ENCODE measurements at regions not wholly inside any gene's neighbourhood (a gene's known extent, or its start where the extent isn't known, plus 50 kb on each side); places are given as distances from the start of the nearest gene placed in this dataset.

DNA sequence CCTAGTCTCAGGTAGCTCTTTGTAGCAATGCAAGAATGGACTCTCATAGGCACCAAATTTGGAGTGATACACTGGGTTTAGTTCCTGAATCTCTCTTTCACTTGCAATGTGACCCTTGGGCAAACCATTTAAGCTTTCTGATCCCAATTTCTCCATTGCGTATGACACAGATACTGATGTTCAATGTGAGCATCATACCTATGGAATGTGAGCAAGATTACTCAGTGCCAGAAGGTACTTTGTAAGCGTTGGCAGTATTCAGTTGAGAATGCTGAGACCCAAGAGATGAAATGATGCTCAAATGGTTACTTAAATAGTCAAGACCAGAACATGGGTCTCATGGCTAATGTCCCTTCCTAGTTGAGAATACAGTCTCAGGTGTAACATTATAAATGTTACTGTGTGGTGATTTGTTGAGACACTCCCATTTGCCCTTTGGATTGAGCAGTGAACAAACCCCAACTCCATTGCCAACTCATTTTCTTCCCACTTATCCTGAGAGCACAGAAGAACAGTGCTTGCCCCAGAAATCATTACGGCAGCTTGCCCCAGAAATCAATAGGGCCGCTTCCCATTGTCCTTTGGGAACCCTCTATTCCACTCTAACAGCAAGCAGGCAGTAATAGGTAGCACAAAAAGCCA is 134.1 kb downstream of the SOX9 start:
- H3K27me3 Mint-ChIP-seq: no peaks in the 10 kb centered on the region
- no peak for DNase-seq (ENCODE audit: low spot score)
- H3K36me3 Mint-ChIP-seq: no peaks in the 10 kb centered on the region
- H3K27ac Mint-ChIP-seq: no peak overlapping the region
- H3K9me3 Mint-ChIP-seq: peaks cover 15% of the 10 kb centered on the region
- H3K4me1 Mint-ChIP-seq (ENCODE audit: low read depth in 2 of 2): no peaks in the 10 kb centered on the region
- no peak overlapping the region for H3K4me3 Mint-ChIP-seq
- no peak for ATAC-seq

DNA sequence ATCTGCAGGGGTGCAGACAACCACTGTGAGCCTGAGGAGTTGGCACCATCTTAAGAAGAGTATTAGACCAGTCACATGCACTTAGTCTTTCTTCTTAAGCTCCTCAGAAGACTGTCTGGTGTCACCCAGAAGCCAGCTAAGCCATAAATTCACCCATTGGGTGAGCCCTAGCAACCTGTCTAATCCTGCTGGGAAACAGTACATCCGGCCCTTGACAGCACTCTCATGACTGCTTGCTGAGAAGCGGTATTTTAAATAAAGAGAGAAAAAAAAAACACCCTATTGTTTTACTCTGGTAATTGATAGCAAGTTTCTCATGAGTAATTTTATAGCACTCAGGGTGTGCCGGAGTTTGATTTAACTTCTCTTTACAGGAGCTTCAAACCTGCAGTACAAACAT is 134.7 kb downstream of the SOX9 start:
- no peaks in the 10 kb centered on the region for H3K36me3 Mint-ChIP-seq
- no peaks in the 10 kb centered on the region for H3K27me3 Mint-ChIP-seq
- H3K4me3 Mint-ChIP-seq: no peak overlapping the region
- no peak for DNase-seq (ENCODE audit: low spot score)
- peaks cover 15% of the 10 kb centered on the region for H3K9me3 Mint-ChIP-seq
- H3K4me1 Mint-ChIP-seq (ENCODE audit: low read depth in 2 of 2): no peaks in the 10 kb centered on the region
- ATAC-seq: no peak
- no peak overlapping the region for H3K27ac Mint-ChIP-seq

DNA sequence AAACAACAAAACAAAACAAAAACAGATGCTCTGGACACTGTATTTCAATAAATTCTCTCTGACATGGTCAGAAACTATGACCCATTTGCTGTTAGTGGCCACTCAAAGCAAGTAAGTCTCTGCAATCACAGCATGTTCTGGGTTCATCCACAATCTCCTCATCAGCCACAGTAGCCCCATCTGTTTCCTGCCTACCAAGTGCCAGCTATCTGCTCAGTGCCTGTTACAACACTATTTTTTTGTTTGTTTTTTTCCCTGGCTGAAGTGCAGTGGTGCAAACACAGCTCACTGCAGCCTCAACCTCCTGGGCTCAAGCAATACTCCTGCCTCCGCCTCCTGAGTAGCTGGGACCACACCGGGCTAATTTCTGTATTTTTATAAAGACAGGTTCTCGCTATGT is 137.9 kb downstream of the SOX9 start:
- DNase-seq (ENCODE audit: low spot score): no peak
- H3K36me3 Mint-ChIP-seq: no peaks in the 10 kb centered on the region
- H3K27me3 Mint-ChIP-seq: no peaks in the 10 kb centered on the region
- no peaks in the 10 kb centered on the region for H3K4me1 Mint-ChIP-seq (ENCODE audit: low read depth in 2 of 2)
- no peak overlapping the region for H3K4me3 Mint-ChIP-seq
- H3K27ac Mint-ChIP-seq: no peak overlapping the region
- ATAC-seq: no peak
- H3K9me3 Mint-ChIP-seq: peaks cover 13% of the 10 kb centered on the region

DNA sequence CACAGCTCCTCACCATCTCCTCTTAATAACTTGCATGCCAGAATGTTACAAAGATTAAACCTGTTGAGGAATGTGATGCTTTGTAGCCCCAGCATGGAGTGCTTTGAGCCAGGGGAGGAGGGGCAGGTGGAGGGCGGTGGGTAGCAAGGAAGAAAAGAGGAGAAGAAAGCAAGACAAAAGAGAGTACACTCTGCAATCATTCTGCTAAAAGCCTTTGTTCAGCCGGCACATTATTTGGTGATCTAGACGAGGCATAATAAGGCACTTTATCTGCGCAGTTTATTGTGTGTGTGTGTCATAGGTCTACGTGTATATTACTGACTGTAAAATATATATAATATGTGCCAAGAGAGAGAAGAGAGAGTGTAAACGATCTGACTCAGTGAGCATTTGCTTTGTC is 139.1 kb downstream of the SOX9 start:
- H3K4me3 Mint-ChIP-seq: no peak overlapping the region
- H3K27me3 Mint-ChIP-seq: no peaks in the 10 kb centered on the region
- DNase-seq (ENCODE audit: low spot score): no peak
- no peaks in the 10 kb centered on the region for H3K4me1 Mint-ChIP-seq (ENCODE audit: low read depth in 2 of 2)
- H3K36me3 Mint-ChIP-seq: no peaks in the 10 kb centered on the region
- ATAC-seq: no peak
- peaks cover 12% of the 10 kb centered on the region for H3K9me3 Mint-ChIP-seq
- H3K27ac Mint-ChIP-seq: no peak overlapping the region

DNA sequence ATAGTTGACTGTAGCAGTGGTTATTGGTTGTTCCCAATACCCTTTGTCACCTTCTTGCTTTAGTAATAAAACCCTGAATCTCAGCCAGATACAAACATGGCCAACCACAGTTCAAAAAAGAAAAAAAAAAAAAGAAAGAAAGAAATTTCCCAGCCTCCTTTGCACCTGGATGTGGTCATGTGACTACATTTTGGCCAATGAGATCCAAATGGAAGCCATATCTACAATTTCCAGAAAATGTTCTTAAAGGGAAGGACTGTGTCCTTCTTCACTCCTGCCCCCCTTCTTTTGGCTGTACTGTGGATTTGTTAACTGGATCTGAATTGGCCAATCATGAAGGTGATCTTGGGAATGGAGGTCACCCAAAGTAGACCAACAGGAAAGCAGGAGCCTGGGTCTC is 141.9 kb downstream of the SOX9 start:
- no peak overlapping the region for H3K27ac Mint-ChIP-seq
- H3K9me3 Mint-ChIP-seq: peaks cover 12% of the 10 kb centered on the region

DNA sequence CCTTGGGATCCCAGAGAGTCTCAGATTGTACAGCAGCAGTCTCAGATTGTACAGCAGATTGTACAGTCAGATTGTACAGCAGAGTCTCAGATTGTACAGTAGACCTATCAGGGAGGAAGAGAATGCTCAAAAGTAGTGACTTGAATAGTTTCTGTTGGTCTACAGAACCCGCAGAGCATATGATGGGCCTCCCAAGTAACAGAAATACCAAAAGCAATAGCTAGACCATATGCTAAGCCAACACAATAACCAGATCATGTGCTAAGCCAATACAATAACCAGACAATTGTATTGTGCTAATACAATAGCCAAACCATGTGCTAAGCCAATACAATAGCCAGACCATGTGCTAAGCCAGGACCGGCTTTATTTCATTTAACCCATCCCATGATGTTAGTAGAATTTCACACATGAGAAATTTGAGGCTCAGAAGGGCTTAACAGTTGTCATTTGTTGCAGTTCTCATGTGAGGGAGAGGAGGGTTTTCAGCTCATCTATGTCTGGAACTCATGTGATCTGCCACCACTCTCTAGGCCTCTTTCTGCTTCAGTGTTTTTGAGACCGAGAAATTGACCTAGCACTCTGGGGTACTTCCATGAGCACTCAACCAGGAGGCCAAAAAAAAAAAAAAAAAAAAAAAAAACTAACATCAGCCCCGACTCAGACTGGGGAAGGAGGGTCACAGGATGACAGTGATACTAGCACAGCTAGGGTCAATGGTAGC is 144.0 kb downstream of the SOX9 start:
- ATAC-seq (no peak), DNase-seq (ENCODE audit: low spot score) (no peak)
- H3K36me3 Mint-ChIP-seq: no peaks in the 10 kb centered on the region
- H3K27me3 Mint-ChIP-seq: no peaks in the 10 kb centered on the region
- no peak overlapping the region for H3K4me3 Mint-ChIP-seq
- peaks cover 18% of the 10 kb centered on the region for H3K9me3 Mint-ChIP-seq
- H3K4me1 Mint-ChIP-seq (ENCODE audit: low read depth in 2 of 2): no peaks in the 10 kb centered on the region
- no peak overlapping the region for H3K27ac Mint-ChIP-seq

More for the DNA sequence above, 141.9 kb downstream of the SOX9 start:
- no peaks in the 10 kb centered on the region for H3K36me3 Mint-ChIP-seq
- no peak overlapping the region for H3K4me3 Mint-ChIP-seq
- no peaks in the 10 kb centered on the region for H3K27me3 Mint-ChIP-seq
- no peak for ATAC-seq
- no peak for DNase-seq (ENCODE audit: low spot score)
- no peaks in the 10 kb centered on the region for H3K4me1 Mint-ChIP-seq (ENCODE audit: low read depth in 2 of 2)

DNA sequence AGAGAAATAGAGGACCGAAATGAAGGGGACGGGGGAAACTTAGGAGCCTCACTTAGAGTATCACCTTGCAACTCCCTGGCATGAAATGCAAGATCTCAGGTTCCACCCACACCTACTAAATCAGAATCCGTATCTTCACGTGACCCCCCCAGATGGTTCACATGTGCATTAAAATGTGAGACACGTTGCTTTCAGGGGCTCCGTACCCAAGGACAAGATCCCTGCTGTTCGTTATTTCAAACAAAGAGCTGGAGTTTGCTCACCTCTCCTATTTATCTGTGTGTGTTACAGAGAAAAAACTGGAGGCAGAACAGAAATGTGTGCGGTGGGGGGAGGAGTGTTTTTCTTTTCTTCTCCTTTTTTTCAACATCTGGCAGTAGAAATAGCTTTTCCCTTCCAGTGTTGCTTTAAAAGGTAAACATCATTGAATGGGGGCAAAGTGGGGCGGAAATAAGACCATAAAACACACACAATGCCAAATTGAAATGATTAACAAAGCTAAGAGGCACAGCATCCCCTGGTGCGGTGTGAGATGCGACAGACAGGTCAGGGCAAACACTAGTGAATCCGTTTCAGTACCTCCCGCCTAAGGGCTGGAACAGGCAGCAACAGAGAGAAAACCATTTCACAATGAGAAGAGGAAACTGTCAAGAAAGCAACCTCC is 145.4 kb downstream of the SOX9 start:
- Mint-ChIP-seq H3K4me1 (ENCODE audit: low read depth in 2 of 2) (no peaks in the 10 kb centered on the region), H3K4me3 (no peak overlapping the region), H3K36me3 (no peaks in the 10 kb centered on the region), H3K27me3 (no peaks in the 10 kb centered on the region), H3K9me3 (peaks cover 18% of the 10 kb centered on the region), H3K27ac (no peak overlapping the region)
- DNase-seq (ENCODE audit: low spot score) (no peak), ATAC-seq (no peak)

DNA sequence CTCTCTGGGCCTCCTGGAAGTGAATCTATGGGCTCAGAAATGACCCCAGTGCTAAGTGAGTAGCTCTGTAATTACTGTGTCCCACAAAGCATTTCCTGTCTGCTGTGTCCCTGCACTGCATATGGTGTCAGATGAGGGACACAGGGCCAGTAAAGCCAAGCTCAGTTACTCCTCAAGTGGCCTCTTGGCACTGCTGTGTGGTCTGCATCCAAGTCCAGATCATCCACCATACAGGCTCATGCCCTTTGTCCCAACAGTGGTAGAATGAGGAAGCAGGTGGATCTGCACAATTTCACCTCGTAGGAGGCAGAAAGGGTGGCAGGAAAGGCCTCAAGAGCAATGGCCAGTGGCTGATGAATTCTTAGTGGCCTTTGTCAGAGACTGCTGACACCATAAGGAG is 146.8 kb downstream of the SOX9 start:
- Mint-ChIP-seq H3K9me3 (peaks cover 18% of the 10 kb centered on the region), H3K27me3 (no peaks in the 10 kb centered on the region), H3K36me3 (no peaks in the 10 kb centered on the region), H3K27ac (no peak overlapping the region), H3K4me1 (ENCODE audit: low read depth in 2 of 2) (no peaks in the 10 kb centered on the region), H3K4me3 (no peak overlapping the region)
- DNase-seq (ENCODE audit: low spot score) (no peak), ATAC-seq (no peak)

DNA sequence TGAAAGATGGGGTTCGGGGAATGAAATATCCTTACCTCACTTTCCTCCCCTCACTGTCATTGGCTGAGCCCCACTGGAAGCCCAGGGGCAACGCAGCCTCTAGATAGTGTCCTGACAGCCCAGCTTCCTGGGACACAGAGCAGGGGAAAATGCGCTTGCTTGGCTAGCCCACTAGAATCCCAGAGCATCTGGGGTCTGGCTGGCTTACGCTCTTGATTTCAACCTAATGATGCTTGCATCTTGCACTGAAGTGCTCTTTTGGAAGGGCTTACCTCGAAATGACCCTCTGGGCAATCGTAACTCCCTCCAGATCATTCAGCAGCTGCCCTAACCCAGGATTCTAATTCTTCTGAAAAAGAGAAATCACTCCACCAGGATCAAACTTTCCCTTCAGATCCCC is 147.6 kb downstream of the SOX9 start:
- H3K9me3 Mint-ChIP-seq: peaks cover 16% of the 10 kb centered on the region
- H3K27ac Mint-ChIP-seq: no peak overlapping the region
- no peaks in the 10 kb centered on the region for H3K4me1 Mint-ChIP-seq (ENCODE audit: low read depth in 2 of 2)
- no peaks in the 10 kb centered on the region for H3K27me3 Mint-ChIP-seq
- no peaks in the 10 kb centered on the region for H3K36me3 Mint-ChIP-seq
- no peak for DNase-seq (ENCODE audit: low spot score)
- ATAC-seq: no peak
- H3K4me3 Mint-ChIP-seq: no peak overlapping the region

DNA sequence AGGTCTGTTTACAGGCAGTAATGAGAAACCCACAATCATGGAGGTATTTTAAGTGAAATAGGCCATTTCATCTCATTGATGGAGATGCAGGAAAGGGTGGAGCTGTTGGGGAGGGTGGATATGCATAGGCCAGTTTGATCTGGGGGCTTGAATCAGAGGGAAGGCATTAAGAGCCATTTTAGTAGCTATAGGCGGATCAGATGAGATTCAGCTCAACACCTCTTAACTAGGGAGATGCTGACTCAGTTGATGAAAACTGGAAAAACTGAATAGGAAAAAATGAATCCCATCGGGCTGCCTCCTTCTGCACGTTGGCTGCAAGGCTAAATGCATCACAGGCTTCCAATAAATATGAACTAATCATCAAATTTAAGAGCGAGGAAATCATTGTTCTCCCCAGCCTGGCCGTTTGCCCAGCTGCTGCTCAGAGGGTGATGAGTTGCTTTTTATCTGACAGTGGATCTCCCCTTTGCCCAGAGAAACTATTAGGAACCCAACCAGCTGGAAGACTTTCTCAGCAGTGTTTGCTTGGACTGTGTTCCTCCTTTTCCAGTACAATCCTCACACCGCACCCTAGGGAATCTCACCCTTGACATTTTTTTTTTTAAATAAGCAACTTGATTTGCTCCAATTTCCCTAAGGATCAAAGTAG is 149.6 kb downstream of the SOX9 start:
- Mint-ChIP-seq H3K9me3 (peaks cover 6% of the 10 kb centered on the region), H3K4me1 (ENCODE audit: low read depth in 2 of 2) (no peaks in the 10 kb centered on the region), H3K27me3 (no peaks in the 10 kb centered on the region), H3K4me3 (no peak overlapping the region), H3K27ac (no peak overlapping the region), H3K36me3 (no peaks in the 10 kb centered on the region)
- DNase-seq (ENCODE audit: low spot score): no peak
- no peak for ATAC-seq

DNA sequence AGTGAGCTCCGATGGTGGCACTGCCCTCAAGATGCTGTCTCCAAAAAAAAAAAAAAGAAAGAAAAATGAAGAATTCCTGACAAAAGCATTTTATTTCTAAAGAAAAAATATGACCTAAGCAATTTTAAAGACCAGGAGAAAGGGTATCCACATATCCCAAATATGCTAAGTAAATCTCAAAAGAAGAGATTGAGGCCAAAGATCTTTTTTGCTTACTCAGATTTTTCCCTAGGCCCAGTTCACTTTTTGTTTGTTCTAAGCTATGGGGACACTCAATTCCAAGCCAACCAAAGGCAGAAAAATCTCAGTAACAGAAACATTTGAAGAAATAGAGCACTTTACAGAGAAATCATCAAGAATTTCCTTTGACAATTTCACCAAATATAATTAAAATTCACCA is 150.8 kb downstream of the SOX9 start:
- no peaks in the 10 kb centered on the region for H3K27me3 Mint-ChIP-seq
- no peaks in the 10 kb centered on the region for H3K36me3 Mint-ChIP-seq
- no peak for ATAC-seq
- H3K9me3 Mint-ChIP-seq: peaks cover 6% of the 10 kb centered on the region
- H3K27ac Mint-ChIP-seq: no peak overlapping the region
- no peaks in the 10 kb centered on the region for H3K4me1 Mint-ChIP-seq (ENCODE audit: low read depth in 2 of 2)
- H3K4me3 Mint-ChIP-seq: no peak overlapping the region
- DNase-seq (ENCODE audit: low spot score): no peak

DNA sequence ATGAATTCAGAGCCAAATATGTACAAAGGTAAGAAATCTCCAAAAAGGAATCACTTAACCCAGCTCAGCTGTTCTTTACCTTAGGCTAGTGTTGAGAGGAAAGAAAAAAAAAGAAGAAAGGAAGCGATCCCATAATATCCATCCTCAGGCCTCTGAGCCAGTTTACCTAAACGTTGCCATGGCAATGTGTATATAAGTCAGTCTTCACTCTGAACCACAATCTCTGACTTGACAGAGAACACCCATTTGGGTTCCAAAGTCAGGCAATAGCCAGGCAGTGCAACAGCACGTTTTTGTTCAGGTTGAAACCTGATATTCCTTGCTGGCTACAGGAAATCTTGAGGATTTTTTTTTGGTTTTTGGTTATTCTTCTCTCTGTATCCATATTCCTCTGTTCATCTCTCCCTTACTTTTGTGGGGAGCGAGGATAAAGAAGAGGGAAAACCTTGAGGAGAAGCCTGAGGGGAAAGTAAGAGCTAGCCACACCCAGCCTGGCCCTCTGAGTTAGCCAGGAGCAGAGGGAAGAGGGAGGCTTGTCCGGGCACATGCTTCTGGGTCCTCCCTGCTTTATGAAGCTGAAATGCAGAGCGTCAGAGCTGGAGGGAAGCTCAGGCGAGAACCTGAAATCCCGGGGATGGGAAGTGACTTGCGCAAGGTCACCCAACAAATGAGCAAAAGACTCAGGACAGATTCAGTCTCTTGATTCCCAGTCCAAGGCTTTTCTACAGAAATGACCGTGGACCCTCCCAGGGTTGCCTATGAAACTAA is 152.7 kb downstream of the SOX9 start:
- H3K36me3 Mint-ChIP-seq: no peaks in the 10 kb centered on the region
- no peak for ATAC-seq

DNA sequence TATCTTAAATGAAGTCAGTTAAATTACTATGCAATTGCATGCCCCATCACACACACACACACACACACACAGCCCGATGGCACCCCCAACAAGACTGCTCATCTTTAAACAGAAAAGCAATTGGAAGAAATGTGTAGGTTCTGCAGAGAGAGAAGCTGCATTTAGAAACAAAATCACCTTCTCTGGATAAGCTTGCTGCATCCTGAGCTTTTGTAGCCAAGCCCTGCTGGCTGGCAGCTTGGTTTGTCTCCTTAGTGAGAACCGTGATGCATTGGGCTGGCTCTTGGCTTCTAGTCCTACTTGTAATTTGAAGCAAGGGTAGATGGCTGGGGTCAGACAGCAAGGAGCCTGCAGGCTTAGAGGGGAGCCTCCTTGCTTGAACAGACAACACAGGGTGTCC is 153.8 kb downstream of the SOX9 start:
- no peak overlapping the region for H3K4me3 Mint-ChIP-seq
- H3K27me3 Mint-ChIP-seq: no peaks in the 10 kb centered on the region
- H3K36me3 Mint-ChIP-seq: no peaks in the 10 kb centered on the region
- no peak for ATAC-seq
- no peak overlapping the region for H3K27ac Mint-ChIP-seq
- H3K9me3 Mint-ChIP-seq: no peaks in the 10 kb centered on the region
- H3K4me1 Mint-ChIP-seq (ENCODE audit: low read depth in 2 of 2): no peaks in the 10 kb centered on the region
- no peak for DNase-seq (ENCODE audit: low spot score)

More for the DNA sequence above, 152.7 kb downstream of the SOX9 start:
- no peak overlapping the region for H3K4me3 Mint-ChIP-seq
- no peaks in the 10 kb centered on the region for H3K27me3 Mint-ChIP-seq
- no peaks in the 10 kb centered on the region for H3K4me1 Mint-ChIP-seq (ENCODE audit: low read depth in 2 of 2)
- DNase-seq (ENCODE audit: low spot score): no peak
- peaks cover 6% of the 10 kb centered on the region for H3K9me3 Mint-ChIP-seq
- no peak overlapping the region for H3K27ac Mint-ChIP-seq
